RWPE1 (cell line): ENCODE measurements at regions not wholly inside any gene's neighbourhood (a gene's known extent, or its start where the extent isn't known, plus 50 kb on each side); places are given as distances from the start of the nearest gene placed in this dataset.

ENCODE experiments used
- CTCF ChIA-PET: fragments of 350-600 bp; sonication (Branson Sonifier 250); formaldehyde crosslinking; extraction: SDS; loops from one replicate; lab custom pipeline; 2021; lab: Yijun Ruan, JAX
- POLR2A ChIA-PET: fragments of 400-600 bp; formaldehyde crosslinking; extraction: SDS; loops from one replicate; lab custom pipeline; 2020; ENCODE audit warnings: antibody characterized with exemption; ENCODE audit not compliant: low non-redundant PET; lab: Yijun Ruan, JAX
- DNase-seq: peaks from one replicate; pipeline ENCODE4 v3.0.0; 2012; ENCODE audit warnings: low spot score
- H3K27ac ChIP-seq: fragments of 450-650 bp; 2 replicates; pipeline ENCODE4 v1.5.1; 2017
- CTCF ChIP-seq: fragments of 450-650 bp; conservative IDR thresholded peaks from 2 replicates; pipeline ENCODE4 v1.5.1; 2017; ENCODE audit warnings: low read depth, mild to moderate bottlenecking

GRCh38 chr17:70394473-70395232, 225.3 kb downstream of the KCNJ2 start:
- TF ChIP-seq CTCF: no peak
- POLR2A ChIA-PET: no interaction called here
- H3K27ac ChIP-seq: no peak overlapping the region
- DNase-seq: no peak
- CTCF ChIA-PET: interaction anchor here (0.6 kb wide), 1 partner anchor 17 kb away, joined by 4 read pairs; no protein-coding TSS in a partner anchor

DNA sequence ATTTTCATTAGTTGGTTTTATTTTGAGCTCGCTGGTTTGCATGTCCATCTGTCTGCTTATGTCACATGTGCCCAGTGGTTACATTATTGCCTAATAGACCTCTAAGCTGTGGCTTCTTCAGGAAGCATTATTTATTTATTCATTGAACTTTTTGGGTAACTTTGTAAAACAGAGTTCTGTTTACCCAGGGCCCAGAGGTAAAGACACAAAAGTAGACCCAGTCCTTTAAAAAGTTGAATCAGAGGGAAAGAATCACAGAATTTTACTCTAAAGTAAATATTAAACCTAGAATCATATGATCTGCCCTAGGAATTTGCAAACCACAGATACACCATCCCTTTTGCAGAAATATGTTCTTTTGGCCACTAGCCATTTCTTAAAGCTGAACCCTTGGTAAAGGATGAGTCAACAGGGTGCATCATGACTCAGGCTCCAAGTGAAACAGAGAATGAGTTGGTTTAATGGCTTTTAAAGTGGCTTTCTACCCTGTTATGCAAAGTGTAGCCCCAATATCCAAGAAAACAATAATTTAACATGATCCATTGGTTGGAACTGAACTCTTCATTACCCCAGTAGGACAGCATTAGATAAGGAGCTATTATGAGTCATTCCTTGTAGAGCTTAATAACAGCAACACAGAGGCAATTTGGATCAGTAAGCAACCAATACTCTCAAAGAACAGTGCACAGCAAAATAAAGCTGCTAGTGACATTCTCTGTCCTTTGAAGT, 236.3 kb downstream of the KCNJ2 start:
- peak; percentile 92 for DNase-seq
- TF ChIP-seq CTCF: no peak
- ChIA-PET CTCF (interaction anchor here (0.7 kb wide), 1 partner anchor 559 kb away, joined by 3 read pairs; no protein-coding TSS in a partner anchor), POLR2A (no interaction called here)
- H3K27ac ChIP-seq: no peak overlapping the region

DNA sequence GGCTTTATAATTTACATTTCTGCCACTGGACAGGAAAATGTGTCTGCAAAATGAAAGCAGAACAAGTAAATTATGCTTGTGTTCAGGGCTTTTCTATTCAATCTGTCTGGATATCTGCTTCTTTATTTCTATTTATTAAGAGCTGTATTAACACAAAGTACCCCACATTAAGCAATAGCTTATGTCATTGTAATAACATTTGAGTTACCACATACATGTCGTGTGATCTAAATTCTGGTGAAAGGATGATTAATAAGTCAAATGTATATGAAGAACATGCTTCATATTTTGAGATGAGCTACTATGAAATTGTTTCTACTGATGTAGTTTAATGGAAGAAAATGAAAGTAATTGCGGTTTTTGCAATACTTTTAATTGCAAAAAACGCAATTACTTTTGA, 238.2 kb downstream of the KCNJ2 start:
- no peak overlapping the region for H3K27ac ChIP-seq
- ChIA-PET POLR2A (no interaction called here), CTCF (no interaction called here)
- TF ChIP-seq CTCF: no peak
- DNase-seq: no peak

DNA sequence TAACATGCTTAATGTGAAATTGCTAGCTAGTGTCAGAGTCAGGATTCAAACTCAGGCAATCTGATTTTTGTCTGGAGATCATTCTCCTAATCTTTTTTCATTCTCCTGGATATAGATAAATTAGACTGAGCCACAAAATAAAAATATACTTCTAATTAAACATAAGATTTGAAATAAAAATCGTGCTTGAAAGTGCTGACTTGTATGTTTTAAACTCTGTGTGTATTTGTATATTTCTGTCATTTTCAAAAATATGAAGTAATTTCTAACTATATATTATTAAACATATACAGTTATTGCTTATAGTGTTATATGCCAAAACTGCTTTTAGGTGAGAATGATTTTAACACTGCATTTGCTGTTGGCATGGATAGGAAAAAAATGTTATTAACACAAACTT, 239.4 kb downstream of the KCNJ2 start:
- POLR2A ChIA-PET: no interaction called here
- CTCF ChIA-PET: interaction anchor here (0.6 kb wide), 1 partner anchor 83 kb away, joined by 5 read pairs; no protein-coding TSS in a partner anchor
- H3K27ac ChIP-seq: no peak overlapping the region
- TF ChIP-seq CTCF: no peak
- DNase-seq: no peak

GRCh38 chr17:70414300-70414699, 245.0 kb downstream of the KCNJ2 start:
- no peak for TF ChIP-seq CTCF
- no peak for DNase-seq
- CTCF ChIA-PET: no interaction called here
- POLR2A ChIA-PET: no interaction called here
- H3K27ac ChIP-seq: no peak overlapping the region

GRCh38 chr17:70420861-70421445, 251.6 kb downstream of the KCNJ2 start:
- ChIA-PET POLR2A (no interaction called here), CTCF (no interaction called here)
- DNase-seq: no peak
- no peak for TF ChIP-seq CTCF
- H3K27ac ChIP-seq: no peak overlapping the region
